ENCODE measurements at regions not wholly inside any gene's neighbourhood (a gene's known extent, or its start where the extent isn't known, plus 50 kb on each side); places are given as distances from the start of the nearest gene placed in this dataset.

DNA sequence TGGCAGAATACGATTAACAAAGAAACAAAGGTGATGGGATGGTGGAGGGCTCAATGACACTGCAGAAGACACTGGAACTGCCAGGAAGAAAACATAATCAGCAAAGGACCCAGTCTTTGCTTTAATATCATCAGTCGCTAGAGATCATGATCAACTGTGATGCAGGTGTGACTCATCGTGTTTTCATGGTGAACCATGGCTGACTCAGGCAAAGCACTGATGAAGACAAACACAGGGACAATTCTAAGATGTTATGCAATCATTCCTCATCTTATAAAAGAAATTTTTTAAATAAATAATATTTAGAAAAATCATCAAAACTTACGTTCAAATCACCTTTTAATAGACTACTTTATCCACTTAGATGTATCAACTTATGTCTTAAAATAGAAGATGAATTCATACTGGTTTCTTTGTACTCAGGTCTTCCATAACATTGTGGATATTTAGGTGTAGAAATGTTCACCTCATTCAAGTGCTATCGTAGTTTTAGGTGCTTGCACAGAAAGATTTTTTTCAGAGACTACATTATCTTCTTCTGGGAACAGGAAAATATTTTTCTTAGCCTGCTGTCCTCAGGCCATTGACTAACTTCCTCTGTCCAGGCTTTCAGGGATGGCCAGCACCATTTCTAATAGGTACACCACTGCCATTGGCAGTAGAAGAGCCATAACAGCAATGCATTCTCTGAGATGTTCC, 673.4 kb upstream of the MEF2C start:
- TF ChIP-seq, protein P1, sequence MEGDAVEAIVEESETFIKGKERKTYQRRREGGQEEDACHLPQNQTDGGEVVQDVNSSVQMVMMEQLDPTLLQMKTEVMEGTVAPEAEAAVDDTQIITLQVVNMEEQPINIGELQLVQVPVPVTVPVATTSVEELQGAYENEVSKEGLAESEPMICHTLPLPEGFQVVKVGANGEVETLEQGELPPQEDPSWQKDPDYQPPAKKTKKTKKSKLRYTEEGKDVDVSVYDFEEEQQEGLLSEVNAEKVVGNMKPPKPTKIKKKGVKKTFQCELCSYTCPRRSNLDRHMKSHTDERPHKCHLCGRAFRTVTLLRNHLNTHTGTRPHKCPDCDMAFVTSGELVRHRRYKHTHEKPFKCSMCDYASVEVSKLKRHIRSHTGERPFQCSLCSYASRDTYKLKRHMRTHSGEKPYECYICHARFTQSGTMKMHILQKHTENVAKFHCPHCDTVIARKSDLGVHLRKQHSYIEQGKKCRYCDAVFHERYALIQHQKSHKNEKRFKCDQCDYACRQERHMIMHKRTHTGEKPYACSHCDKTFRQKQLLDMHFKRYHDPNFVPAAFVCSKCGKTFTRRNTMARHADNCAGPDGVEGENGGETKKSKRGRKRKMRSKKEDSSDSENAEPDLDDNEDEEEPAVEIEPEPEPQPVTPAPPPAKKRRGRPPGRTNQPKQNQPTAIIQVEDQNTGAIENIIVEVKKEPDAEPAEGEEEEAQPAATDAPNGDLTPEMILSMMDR (IDR thresholded peaks at IDR 0.05; ENCODE audit: insufficient read depth, low read length, poor library complexity, severe bottlenecking): no peak
- no peak for TF ChIP-seq EZH2phosphoT487 (conservative IDR thresholded peaks at IDR 0.05; ENCODE audit: low read length)

Data from SU-DHL-6 (cell line).